ENCODE measurements at regions not wholly inside any gene's neighbourhood (a gene's known extent, or its start where the extent isn't known, plus 50 kb on each side); places are given as distances from the start of the nearest gene placed in this dataset.

DNA sequence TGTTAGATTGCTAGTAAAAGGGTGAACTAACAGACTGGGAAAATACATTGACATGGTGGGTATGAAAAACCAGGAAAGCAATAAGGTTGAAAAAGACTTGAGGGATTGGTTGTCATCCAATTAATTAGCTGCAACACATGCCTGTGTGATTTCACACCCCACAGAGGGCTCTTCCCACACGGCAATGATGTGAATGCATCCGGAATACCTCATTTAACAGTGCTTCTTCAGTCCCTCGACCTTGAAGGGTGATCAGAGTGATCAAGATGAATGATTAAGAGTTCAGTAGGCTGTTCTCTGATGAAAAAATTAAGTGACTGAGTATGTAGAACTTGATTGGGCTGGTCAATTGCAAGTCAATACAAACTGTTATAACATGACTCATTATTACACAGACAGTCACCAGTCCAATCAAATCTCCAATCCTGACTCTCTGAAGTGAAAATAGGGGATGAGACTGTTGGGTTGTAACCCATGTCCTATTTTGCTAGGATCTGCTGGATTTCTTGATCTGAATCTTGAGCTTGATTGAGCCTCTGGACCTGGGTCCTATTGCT, 924.9 kb upstream of the FAM98A start:
- no peak overlapping the region for H2AFZ ChIP-seq (ENCODE audit: low read length)
- H3K14ac ChIP-seq (ENCODE audit: insufficient read length) = no peak overlapping the region
- peaks cover 2 to 7% of the 10 kb centered on the region in 2 experiments; a peak in 2 of 4 replicates for H3K9me3 ChIP-seq (ENCODE audit: insufficient read depth in 2 of 2, low read depth in 1 of 2, low read length in 1 of 2)
- no peak for DNase-seq (ENCODE audit: low read depth in 1 of 2, low spot score in 2 of 2)
- H2BK12ac ChIP-seq (ENCODE audit: low read depth, low read length) = no peak overlapping the region
- H3K4me1 ChIP-seq (replicated peaks in 1 of 4; ENCODE audit: control insufficient read depth in 3 of 4, insufficient read depth in 4 of 4, low read length in 3 of 4) = no peaks in the 10 kb centered on the region
- H4K8ac ChIP-seq (ENCODE audit: extremely low read depth, insufficient read depth, low read length) = no peak overlapping the region
- no peaks in the 10 kb centered on the region for H3K79me1 ChIP-seq (ENCODE audit: low read depth, low read length)
- no peak overlapping the region for H3K27ac ChIP-seq (ENCODE audit: low read depth, low read length)
- no peak overlapping the region for H3K9ac ChIP-seq (replicated peaks in 1 of 4; ENCODE audit: extremely low read depth in 1 of 4, low read depth in 3 of 4, low read length in 3 of 4)
- H3K36me3 ChIP-seq (ENCODE audit: control insufficient read depth in 2 of 4, insufficient read depth in 4 of 4, low read length in 3 of 4) = no peaks in the 10 kb centered on the region; a peak in 1 of 8 replicates
- H3K18ac ChIP-seq (ENCODE audit: extremely low read depth, low read length) = no peak overlapping the region
- H4K5ac ChIP-seq (ENCODE audit: insufficient read length, low read depth, low read length) = no peak overlapping the region
- H3K4ac ChIP-seq (replicated peaks; ENCODE audit: insufficient read length, low read depth, low read length) = no peak overlapping the region
- no peak overlapping the region for H3K23ac ChIP-seq (ENCODE audit: insufficient read length)
- no peak overlapping the region for H2BK5ac ChIP-seq (ENCODE audit: low read depth, low read length)
- no peak for FAIRE-seq
- H4K91ac ChIP-seq (replicated peaks; ENCODE audit: insufficient read length, low read length) = no peak overlapping the region
- no peak overlapping the region for H2BK20ac ChIP-seq (ENCODE audit: low read length)
- no peak overlapping the region for H3K4me3 ChIP-seq (ENCODE audit: extremely low read depth in 1 of 4, insufficient read depth in 2 of 4, low read depth in 3 of 4, low read length in 4 of 4)
- no peak overlapping the region for H2AK5ac ChIP-seq (ENCODE audit: low read depth, low read length)
- ChIA-PET POLR2A (ENCODE audit: partially characterized antibody) (no interaction called here), CTCF (ENCODE audit: partially characterized antibody) (interaction anchor here (0.6 kb wide), 1 partner anchor 118 kb away, joined by 3 read pairs; no protein-coding TSS in a partner anchor)
- H3K4me2 ChIP-seq (ENCODE audit: insufficient read depth in 1 of 2, low read depth in 2 of 2, low read length in 2 of 2) = no peak overlapping the region
- no peaks in the 10 kb centered on the region for H3K23me2 ChIP-seq (ENCODE audit: low read depth, low read length)
- no peaks in the 10 kb centered on the region for H4K20me1 ChIP-seq (replicated peaks in 1 of 2; ENCODE audit: control insufficient read depth in 1 of 2, insufficient read depth in 2 of 2, low read length in 2 of 2)
- H3K27me3 ChIP-seq (replicated peaks in 1 of 4; ENCODE audit: control insufficient read depth in 3 of 4, extremely low read depth in 1 of 4, insufficient read depth in 3 of 4, low read length in 3 of 4) = no peaks in the 10 kb centered on the region
- H3K56ac ChIP-seq (replicated peaks; ENCODE audit: insufficient read length, low read depth, low read length) = no peak overlapping the region
- H3K79me2 ChIP-seq (ENCODE audit: control insufficient read depth in 1 of 2, insufficient read depth in 2 of 2, low read length in 2 of 2) = no peaks in the 10 kb centered on the region
- TF ChIP-seq, protein P1, sequence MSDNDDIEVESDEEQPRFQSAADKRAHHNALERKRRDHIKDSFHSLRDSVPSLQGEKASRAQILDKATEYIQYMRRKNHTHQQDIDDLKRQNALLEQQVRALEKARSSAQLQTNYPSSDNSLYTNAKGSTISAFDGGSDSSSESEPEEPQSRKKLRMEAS (IDR thresholded peaks at IDR 0.05) = no peak
- TF ChIP-seq CHD2 (IDR thresholded peaks at IDR 0.05; ENCODE audit: low read length) (no peak), EZH2 (IDR thresholded peaks at IDR 0.05; ENCODE audit: low read depth, low read length, severe bottlenecking) (no peak), YY1 (IDR thresholded peaks at IDR 0.05; ENCODE audit: low read depth, low read length) (no peak)
- TF ChIP-seq, protein P2, sequence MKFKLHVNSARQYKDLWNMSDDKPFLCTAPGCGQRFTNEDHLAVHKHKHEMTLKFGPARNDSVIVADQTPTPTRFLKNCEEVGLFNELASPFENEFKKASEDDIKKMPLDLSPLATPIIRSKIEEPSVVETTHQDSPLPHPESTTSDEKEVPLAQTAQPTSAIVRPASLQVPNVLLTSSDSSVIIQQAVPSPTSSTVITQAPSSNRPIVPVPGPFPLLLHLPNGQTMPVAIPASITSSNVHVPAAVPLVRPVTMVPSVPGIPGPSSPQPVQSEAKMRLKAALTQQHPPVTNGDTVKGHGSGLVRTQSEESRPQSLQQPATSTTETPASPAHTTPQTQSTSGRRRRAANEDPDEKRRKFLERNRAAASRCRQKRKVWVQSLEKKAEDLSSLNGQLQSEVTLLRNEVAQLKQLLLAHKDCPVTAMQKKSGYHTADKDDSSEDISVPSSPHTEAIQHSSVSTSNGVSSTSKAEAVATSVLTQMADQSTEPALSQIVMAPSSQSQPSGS (IDR thresholded peaks at IDR 0.05; ENCODE audit: low read length) = no peak
- 91% methylated on average over 3 of the region's 3 CpGs; no CpG with 5 or more reads in 1 of the 2 experiments for WGBS, 2 experiments (ENCODE audit: extremely low coverage in 1 of 2, insufficient coverage in 1 of 2, insufficient read length in 1 of 2, insufficient replicate concordance in 2 of 2, low coverage in 1 of 2, low lambda C conversion rate in 2 of 2, missing lambda C conversion rate in 1 of 2)
- no peak overlapping the region for H2BK120ac ChIP-seq (replicated peaks; ENCODE audit: low read depth, low read length)
- H2BK15ac ChIP-seq (ENCODE audit: low read length) = no peak overlapping the region

Data from H1 (cell line).